Stomach (tissue), 4 donors: ENCODE measurements at regions not wholly inside any gene's neighbourhood (a gene's known extent, or its start where the extent isn't known, plus 50 kb on each side); places are given as distances from the start of the nearest gene placed in this dataset.

Experiments used
- EP300 ChIP-seq: sonication (generic); formaldehyde crosslinking; IDR thresholded peaks from one replicate; pipeline ENCODE4 v1.6.1; 2017; ENCODE audit warnings: antibody characterized with exemption
- TF ChIP-seq, protein P1 (sequence below), 7 experiments: fragments of 450-650 bp in 4 of 7; fragments of 200-600 bp in 3 of 7; sonication (generic) in 3 of 7; IDR thresholded peaks; one replicate each; pipeline ENCODE4 v1.5.1; 2016 to 2019; ENCODE audit warnings: antibody characterized with exemption in 7 of 7, control low read depth in 2 of 7, mild to moderate bottlenecking in 1 of 7

DNA sequence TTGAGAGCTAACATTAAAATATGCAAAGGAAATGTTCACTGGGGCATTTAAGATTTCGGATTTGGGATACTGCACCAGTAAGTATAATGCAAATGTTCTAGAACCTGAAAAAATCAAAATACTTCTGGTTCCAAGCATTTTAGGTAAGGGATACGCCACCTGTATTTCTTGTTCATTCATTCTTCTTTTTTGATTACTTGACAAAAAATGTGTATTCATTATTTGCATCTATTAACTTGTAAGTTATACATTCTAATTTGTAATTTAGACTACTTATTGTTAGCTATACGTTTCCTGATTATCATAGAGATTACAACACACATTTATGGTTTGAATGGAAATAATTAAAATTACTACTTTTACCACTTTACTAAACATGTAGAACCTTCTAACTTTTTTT, 486.9 kb downstream of the SOX5 start:
- TF ChIP-seq, protein P1, sequence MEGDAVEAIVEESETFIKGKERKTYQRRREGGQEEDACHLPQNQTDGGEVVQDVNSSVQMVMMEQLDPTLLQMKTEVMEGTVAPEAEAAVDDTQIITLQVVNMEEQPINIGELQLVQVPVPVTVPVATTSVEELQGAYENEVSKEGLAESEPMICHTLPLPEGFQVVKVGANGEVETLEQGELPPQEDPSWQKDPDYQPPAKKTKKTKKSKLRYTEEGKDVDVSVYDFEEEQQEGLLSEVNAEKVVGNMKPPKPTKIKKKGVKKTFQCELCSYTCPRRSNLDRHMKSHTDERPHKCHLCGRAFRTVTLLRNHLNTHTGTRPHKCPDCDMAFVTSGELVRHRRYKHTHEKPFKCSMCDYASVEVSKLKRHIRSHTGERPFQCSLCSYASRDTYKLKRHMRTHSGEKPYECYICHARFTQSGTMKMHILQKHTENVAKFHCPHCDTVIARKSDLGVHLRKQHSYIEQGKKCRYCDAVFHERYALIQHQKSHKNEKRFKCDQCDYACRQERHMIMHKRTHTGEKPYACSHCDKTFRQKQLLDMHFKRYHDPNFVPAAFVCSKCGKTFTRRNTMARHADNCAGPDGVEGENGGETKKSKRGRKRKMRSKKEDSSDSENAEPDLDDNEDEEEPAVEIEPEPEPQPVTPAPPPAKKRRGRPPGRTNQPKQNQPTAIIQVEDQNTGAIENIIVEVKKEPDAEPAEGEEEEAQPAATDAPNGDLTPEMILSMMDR (IDR thresholded peaks at IDR 0.05) = no peak
- TF ChIP-seq EP300 = no peak
